ENCODE measurements at regions not wholly inside any gene's neighbourhood (a gene's known extent, or its start where the extent isn't known, plus 50 kb on each side); places are given as distances from the start of the nearest gene placed in this dataset.
"Not testable (repeated sequence)": the region's sequence is repeated elsewhere in the genome, so short reads cannot be mapped to it uniquely, and the experiment has no call there.

GRCh38 chr3:24687671-24688070, 193.0 kb upstream of the THRB start:
- no peak for DNase-seq (ENCODE audit: low read depth in 2 of 2)

GRCh38 chr3:24688446-24689148, 193.9 kb upstream of the THRB start:
- no peak for DNase-seq (ENCODE audit: low read depth in 2 of 2)

GRCh38 chr3:24689353-24689752, 194.7 kb upstream of the THRB start:
- DNase-seq (ENCODE audit: low read depth in 2 of 2): no peak

- DNase-seq (ENCODE audit: low read depth in 2 of 2): no peak
These were observed 196.1 kb upstream of the THRB start for GRCh38 chr3:24690777-24691176.

- not testable (repeated sequence) for DNase-seq (ENCODE audit: low read depth in 2 of 2)
These were observed 204.4 kb upstream of the THRB start for GRCh38 chr3:24699078-24699477.

- DNase-seq (ENCODE audit: low read depth in 2 of 2): no peak
These were observed 209.8 kb upstream of the THRB start for GRCh38 chr3:24704496-24704895.

- no peak for DNase-seq (ENCODE audit: low read depth in 2 of 2)
These were observed 213.3 kb upstream of the THRB start for GRCh38 chr3:24707936-24708335.

GRCh38 chr3:24709956-24710355, 215.3 kb upstream of the THRB start:
- DNase-seq (ENCODE audit: low read depth in 2 of 2): no peak

GRCh38 chr3:24713516-24713915, 218.9 kb upstream of the THRB start:
- DNase-seq (ENCODE audit: low read depth in 2 of 2): no peak

GRCh38 chr3:24714436-24714835, 219.8 kb upstream of the THRB start:
- DNase-seq (ENCODE audit: low read depth in 2 of 2): no peak

- DNase-seq (ENCODE audit: low read depth in 2 of 2): no peak
These were observed 220.6 kb upstream of the THRB start for GRCh38 chr3:24715171-24715792.

GRCh38 chr3:24722087-24722486, 227.4 kb upstream of the THRB start:
- DNase-seq (ENCODE audit: low read depth in 2 of 2): no peak

GRCh38 chr3:24725514-24726255, 231.0 kb upstream of the THRB start:
- no peak for DNase-seq (ENCODE audit: low read depth in 2 of 2)

- no peak for DNase-seq (ENCODE audit: low read depth in 2 of 2)
These were observed 231.8 kb upstream of the THRB start for GRCh38 chr3:24726423-24726822.

- DNase-seq (ENCODE audit: low read depth in 2 of 2): no peak
These were observed 235.5 kb upstream of the THRB start for GRCh38 chr3:24730173-24730572.

GRCh38 chr3:24734019-24734418, 239.4 kb upstream of the THRB start:
- DNase-seq (ENCODE audit: low read depth in 2 of 2): no peak

GRCh38 chr3:24736701-24737100, 242.1 kb upstream of the THRB start:
- no peak for DNase-seq (ENCODE audit: low read depth in 2 of 2)

GRCh38 chr3:24740326-24740725, 245.7 kb upstream of the THRB start:
- no peak for DNase-seq (ENCODE audit: low read depth in 2 of 2)

GRCh38 chr3:24741506-24741905, 246.9 kb upstream of the THRB start:
- no peak for DNase-seq (ENCODE audit: low read depth in 2 of 2)

- DNase-seq (ENCODE audit: low read depth in 2 of 2): no peak
These were observed 253.9 kb upstream of the THRB start for GRCh38 chr3:24748520-24748919.

GRCh38 chr3:24751020-24751419, 256.4 kb upstream of the THRB start:
- DNase-seq (ENCODE audit: low read depth in 2 of 2): no peak

GRCh38 chr3:24756101-24756888, 261.6 kb upstream of the THRB start:
- no peak for DNase-seq (ENCODE audit: low read depth in 2 of 2)

Data from stimulated activated CD8-positive, alpha-beta memory T cell treated with anti-CD3 and anti-CD28 coated beads, Interleukin-7, amount 100 ng/mL, for 1 hour (primary cell).